HG02938 (cell line): ENCODE measurements at regions not wholly inside any gene's neighbourhood (a gene's known extent, or its start where the extent isn't known, plus 50 kb on each side); places are given as distances from the start of the nearest gene placed in this dataset.
"Not testable (repeated sequence)": the region's sequence is repeated elsewhere in the genome, so short reads cannot be mapped to it uniquely, and the experiment has no call there.

Source experiments
- ATAC-seq: cut with Tn5 transposase; IDR thresholded peaks from one replicate; pipeline ENCODE4 v1.9.1; 2021; ENCODE audit warnings: mild to moderate bottlenecking, moderate library complexity; ENCODE audit not compliant: unreplicated experiment

DNA sequence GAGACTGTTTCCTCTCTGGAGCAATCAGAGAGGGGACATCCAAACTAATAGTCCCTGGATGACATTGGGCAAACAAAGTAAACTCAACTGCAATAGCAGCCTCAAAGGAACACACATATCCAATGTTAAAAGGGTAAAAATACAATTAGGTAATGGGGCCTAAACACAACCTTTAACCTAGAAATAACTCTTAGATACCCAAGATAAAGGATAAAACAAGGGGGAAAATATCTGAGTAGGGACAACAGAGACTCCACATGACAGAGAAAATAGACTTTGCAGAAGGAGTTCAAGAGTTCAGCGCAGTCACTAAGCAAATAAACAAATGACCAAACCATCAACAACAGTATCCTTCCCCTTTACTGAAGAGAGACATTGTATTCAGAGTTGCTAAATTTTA lies 149.3 kb downstream of the FBXO4 start:
- no peak for ATAC-seq

DNA sequence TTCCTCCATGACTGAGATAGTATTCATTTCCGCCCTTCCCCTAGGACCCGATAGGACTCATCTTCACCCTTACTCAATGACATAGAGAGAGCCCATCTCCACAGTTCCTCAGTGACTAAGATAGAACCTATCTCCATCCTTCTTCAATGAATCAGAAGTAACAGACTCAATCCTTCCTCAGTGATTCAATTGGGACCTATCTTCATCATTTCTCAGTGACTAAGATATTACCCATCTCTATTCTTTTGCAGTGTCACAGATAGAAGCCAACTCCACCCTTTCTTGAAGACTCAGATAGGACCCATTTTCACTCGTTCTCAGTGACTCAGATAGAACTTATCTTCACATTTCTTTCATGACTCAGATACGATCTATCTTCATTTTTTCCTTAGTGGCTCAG lies 164.6 kb downstream of the FBXO4 start:
- no peak for ATAC-seq

DNA sequence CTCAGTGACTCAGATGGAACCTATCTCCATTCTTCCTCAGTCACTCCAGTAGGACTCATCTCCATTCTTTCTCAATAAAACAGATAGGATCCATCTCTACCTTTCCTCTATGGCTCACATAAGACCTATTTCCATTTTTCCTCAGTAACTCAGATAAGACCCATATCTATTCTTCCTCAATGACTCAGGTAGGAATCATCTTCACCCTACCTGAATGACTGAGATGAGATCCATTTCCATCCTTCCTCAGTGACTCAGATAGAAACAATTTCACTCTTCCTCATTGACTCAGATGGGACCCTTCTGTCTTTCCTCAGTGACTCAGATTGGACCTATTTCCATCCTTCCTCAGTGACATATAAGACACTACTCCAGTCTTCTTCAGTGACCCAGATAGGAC lies 165.1 kb downstream of the FBXO4 start:
- no peak for ATAC-seq

DNA sequence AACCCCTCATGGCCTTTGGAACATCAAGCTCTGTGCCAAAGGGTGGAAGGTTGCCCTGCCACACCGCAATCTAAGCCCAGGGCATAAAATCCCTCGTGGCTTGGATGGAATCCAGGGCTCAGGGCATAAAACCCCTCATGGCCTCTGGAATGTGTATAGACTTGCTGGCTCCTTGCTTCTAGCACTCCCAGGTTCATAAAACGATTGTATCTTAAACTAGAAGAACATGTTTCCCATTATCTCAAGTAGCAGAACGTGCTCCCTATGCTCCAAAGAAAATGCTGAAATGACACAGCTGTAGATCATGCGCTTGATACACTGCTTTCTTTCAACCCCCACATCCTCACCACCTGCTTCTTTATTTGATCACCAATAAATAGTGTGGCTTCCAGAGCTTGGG lies 174.8 kb downstream of the FBXO4 start:
- not testable (repeated sequence) for ATAC-seq

DNA sequence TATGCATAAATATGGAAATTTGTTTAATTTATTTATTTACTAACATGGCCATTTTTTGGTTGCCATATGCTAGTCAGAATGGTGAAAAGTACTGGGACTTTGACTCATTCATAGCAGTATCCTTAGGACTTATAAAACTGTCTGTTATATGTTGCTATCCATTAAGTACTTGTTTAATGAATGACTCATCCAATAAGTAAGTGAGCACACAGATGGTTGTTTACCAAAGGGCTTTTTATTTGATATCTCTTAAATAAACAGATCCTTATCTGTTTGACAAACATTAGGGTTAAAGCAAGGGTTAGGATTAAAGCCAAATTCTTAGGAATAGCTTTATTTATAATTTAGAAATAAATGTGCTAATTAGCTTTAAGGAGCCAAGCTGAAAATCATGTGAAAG lies 183.4 kb downstream of the FBXO4 start:
- ATAC-seq, result no peak

DNA sequence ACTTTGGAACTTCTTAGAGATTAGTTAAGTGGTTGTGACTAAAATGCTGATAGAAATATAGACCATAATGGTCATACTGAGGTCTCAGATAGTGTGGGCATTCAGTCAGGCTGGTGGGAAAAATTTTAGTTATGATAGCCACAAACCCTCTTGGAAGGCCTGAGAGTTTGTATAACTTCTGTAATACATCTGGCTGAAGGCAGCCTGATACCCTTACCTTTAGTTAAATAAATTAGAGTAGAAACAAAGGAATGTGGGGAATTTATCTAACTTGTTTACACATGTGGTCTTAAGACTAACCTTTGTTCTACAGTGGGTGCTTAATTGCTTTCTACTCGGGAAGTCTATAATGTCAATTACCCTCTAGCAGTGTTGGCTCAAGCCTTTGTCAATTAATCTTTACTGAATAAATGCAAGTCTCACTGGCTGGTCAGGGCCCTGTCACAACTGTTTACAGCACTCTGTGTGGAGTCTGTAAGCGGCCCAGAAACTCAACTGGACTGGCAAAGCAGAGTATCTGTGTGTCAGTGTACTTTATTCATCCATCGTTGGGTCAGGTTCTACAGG lies 184.0 kb downstream of the FBXO4 start:
- ATAC-seq, result no peak

DNA sequence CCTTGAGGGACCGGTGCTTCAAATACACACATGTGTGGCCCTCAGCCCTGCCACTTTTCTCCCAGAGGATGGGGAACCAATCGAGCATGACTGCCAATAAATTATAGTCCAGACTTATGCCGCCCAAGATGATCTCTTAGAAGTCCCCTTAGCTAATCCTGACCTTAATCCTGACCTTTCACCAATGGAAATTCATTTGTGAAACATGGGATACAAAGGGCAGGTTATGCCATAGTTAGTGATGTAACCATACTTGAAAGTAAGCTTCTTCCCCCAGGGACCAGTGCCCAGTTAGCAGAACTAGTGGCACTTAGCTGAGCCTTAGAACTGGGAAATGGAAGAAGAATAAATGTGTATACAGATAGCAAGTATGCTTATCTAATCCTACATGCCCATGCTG lies 190.6 kb downstream of the FBXO4 start:
- ATAC-seq, result not testable (repeated sequence)

DNA sequence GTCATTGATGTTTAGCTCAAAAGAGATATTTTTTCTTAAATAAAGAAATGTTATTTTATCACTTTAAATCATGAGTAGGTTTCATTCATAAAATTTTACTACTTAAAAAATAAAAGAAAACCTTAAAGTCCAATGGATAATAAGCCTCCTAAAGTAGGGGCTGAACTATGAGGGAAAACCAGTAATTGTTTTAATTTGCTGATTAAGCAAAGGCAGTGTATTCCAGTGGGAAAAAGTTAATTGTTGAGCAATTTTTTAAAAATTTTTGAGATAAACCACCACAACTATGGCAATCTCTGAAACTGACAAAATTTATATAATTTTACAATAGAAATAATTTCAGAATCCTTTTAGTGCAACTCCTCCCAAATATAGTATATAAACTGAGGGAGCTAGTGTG lies 195.0 kb downstream of the FBXO4 start:
- no peak for ATAC-seq

DNA sequence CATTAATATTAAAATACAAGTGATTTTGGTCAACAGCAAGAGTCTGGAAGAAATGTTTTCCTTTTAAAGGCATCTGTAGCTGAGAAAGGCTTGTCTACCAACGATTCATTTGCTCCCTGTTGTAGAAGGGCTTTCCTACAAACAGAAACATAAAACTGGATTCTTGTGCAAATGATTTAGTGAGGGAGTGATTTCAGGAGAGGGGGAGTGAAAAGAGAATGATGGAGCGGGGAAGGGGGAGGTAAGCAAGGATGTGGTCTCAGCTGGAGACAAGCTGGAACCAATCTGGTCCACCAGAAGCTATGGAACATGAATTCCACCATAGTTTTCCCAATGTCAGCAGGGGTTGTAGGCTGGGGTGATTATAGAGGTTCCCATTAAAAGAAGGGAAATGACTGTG lies 196.3 kb downstream of the FBXO4 start:
- ATAC-seq, result no peak

DNA sequence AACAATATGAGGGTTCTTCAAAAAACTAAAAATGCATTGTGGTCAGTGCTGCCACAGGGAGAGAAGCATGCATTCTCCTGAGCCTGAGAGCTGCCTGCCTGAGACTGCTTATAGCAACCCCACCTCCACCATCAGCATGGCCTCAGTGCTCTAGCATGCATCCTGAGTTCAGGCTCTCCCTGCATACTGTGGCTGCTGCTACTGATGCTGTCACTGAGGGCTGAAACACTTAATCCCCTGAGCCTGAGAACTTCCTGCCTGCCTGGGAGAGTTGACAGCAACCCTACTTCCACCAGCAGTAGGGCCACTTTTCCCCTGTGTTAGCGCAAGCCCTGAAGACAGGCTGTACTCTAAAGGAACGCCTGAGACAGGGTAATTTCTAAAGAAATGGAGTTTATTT lies 206.0 kb downstream of the FBXO4 start:
- no peak for ATAC-seq

DNA sequence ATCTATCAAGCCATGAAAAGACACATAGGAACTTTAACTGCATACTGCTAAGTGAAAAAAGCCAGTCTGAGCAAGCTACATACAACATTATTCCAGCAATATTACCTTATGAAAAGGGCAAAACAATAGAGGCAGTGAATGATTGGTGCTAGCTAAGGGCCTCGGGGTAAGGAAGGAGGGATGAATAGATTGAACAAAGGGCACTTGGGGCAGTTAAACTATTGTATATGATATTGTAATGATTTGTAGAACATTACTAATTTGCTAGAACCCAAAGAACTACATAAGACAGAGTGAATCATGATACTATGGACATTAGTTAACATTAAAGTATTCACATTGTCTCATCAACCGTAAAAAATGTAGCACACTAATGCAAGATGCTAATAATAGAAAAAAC lies 218.3 kb downstream of the FBXO4 start:
- ATAC-seq, result no peak

DNA sequence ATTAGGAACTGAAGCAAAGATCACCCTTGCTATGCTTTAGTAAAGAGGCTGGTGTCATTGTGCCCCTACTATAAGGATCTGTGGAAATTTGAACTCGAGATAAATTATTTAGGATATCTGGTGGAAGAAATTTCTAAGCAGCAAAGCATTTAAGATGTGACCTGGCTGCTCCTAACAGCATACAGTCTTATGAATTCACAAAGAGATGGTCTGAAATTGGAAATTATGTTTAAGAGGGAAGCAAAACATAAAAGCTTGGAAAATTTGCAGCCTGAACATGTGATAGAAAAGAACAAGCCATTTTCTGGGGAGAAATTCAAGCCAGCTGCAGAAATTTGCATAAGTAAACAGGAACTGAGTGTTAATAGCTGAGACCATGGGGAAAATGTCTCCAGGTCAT lies 223.7 kb downstream of the FBXO4 start:
- ATAC-seq, result no peak

DNA sequence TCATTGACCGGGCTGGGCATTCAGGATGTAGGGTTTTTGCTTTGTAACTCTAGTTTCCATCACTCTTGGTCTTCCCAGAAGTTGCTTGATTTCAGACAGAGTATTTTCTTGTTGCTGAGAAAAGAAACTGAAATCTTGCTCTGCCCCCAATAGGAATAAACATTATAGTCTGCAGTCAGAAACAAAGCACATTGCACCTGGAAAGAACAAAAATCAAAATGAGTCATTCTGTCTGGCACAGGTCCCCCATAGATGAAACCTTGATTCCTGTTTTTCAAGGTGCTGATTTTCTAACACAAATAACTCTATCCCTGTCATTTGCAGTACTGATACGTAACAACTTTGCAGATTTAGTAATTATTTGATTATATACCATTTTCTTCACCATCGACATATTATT lies 232.1 kb downstream of the FBXO4 start:
- ATAC-seq, result no peak

DNA sequence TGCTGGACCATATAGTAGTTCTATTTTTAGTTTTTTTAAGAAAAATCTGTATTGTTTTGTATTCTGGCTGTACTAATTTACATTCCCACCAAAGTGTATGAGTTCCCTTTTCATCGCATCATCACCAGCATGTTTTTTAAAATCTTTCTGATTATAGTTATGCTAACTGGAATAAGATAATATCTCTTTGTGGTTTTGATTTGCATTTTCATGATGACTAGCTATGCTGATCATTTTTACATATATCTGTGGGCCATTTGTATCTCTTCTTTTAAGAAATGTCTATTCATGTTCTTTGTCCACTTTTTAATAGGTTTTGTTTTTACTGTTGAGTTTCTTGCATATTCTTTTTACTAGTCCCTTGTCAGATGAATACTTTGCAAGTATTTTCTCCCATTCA lies 238.0 kb downstream of the FBXO4 start:
- no peak for ATAC-seq

DNA sequence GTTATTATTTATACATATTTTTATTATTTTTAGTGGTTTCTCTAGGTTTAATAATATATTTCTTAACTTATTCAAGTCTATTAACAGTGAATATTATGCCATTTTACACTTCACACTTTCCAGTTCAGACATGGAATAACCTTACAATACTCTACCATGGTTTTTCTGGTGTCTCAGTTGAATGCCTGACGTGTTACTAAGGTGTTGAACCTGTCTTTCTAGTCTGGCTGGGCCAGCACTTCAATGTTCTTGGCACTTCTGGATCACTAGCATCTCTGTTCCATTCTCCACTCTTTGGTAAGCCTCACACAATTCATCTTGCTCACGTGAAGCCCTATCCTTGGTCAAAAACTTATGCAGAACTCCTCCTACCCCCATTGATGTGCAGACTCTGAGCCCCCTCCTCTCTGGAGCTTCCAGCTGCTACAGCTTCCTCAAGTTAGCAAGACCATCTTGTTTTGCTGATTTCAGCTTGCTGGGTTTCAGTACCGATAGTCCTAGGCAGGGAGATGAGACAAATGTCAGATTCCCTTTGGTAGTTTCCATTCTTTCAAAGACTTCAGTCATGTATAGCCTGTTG lies 243.1 kb downstream of the FBXO4 start:
- ATAC-seq, result no peak

DNA sequence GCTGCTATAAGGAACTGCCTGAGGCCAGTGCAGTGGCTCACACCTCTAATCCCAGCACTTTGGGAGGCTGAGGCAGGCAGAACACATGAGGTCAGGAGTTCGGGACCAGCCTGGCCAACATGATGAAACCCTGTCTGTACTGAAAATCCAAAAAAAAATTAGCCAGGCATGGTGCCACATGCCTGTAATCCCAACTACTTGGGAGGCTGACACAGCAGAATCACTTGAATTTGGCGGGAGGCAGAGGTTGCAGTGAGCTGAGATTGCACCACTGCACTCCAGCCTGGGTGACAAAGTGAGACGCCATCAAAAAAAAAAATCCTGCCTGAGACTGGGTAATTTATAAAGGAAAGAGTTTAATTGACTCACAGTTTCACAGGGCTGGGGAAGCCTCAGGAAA lies 247.1 kb upstream of the GHR start:
- not testable (repeated sequence) for ATAC-seq

DNA sequence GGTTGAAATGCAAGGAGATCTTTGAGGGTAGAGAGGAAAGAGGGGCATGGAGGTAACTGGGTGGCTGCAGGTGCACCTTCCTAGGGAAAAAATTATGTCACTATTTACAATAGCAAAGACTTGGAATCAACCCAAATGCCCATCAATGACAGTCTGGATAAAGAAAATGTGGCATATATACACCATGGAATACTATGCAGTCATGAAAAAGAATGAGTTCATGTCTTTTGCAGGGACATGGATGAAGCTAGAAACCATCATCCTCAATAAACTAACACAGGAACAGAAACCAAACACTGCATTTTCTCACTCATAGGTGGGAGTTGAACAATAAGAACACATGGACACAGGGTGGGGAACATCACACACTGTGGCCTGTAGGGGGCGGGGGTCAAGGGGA lies 243.4 kb upstream of the GHR start:
- not testable (repeated sequence) for ATAC-seq

DNA sequence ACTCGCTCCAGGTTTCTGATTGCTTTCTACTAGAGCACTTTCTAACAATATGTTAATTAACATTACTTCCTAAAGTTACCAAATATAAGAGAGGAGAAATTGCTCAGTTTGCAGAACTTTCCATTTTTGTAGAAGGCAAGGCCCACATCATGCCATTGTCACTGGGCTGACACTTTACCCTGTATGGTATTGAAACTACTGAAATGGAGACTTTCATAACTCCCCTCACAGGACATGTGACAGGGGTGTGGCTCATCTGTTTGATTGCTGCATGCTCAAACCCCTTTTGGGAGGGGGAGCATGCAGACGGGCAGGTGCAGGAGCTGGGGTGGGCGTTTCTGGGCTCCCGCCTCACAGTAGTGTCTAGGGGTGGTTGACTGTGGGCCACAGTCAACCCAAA lies 206.3 kb upstream of the GHR start:
- no peak for ATAC-seq

DNA sequence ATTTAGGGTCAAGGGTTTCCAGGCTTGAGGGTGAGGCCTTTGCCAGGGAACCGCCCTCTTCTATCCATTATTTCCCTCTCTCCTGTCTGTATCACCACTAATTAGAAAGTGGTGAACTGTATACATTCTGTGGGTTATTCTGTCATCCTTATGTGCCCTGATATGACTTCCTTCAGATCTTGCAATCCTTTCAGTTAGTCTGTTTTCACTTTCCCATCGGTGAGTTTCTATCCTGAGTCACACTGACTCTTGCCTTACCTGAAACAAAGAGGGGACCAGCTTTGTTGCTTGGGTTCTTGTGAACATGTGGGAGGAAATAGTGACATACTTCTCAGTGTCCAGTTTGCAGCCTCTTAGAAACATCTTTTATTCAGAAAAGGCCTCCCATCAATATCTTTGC lies 205.4 kb upstream of the GHR start:
- no peak for ATAC-seq

DNA sequence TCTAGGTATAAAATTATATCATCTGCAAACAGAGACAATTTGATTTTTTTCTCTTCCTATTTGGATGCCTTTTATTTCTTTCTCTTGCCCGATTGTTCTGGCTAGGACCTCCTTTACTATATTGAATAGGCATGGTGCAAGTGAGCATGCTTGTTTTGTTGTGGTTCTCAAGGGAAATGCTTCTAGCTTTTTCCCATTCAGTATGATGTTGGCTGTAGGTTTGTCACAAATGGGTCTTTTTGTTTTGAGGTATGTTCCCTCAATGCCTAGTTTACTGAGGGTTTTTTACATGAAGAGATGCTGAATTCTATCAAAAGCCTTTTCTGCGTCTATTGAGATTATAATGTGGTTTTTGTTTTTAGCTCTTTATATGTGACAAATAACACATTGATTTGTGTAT lies 198.2 kb upstream of the GHR start:
- ATAC-seq, result no peak

DNA sequence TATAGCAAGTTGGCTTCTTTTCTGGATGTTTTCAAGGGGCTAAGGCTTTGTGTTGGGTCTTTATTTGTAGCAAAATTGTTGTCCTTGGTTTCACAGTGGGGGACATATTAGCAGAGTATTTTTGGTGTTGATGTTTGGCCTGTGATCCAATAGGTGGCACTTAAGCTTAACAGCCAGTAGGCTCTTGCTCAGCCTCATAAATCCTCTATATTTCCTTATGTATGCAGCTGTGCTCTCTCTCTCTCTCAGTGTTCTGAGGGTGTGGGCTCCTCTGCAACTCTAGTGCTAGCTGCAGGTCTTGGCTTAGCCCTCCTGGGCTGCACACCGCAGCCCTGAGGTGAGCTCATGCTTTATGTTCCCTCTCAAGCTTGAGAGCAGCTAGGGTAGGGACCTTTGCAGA lies 195.0 kb upstream of the GHR start:
- no peak for ATAC-seq

DNA sequence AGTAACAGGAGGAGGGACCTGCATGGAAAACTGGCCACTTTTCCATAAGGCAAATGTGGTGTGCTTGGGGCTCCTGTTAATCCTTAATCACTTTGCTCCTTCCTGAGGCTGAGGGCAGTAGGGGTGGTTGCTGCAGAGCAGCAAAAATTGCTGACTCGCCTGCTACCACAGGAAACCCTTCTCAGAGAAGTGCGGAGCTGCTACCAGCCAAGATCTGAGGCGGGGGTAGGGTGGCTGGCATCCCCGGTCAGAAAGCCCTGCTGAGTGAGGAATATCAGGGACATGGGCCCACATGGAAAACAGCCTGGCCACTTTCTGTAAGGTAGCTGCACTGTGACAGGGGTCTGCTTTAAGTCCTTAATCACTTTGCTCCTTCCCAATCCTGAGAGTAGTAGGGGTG lies 192.4 kb upstream of the GHR start:
- ATAC-seq, result no peak

DNA sequence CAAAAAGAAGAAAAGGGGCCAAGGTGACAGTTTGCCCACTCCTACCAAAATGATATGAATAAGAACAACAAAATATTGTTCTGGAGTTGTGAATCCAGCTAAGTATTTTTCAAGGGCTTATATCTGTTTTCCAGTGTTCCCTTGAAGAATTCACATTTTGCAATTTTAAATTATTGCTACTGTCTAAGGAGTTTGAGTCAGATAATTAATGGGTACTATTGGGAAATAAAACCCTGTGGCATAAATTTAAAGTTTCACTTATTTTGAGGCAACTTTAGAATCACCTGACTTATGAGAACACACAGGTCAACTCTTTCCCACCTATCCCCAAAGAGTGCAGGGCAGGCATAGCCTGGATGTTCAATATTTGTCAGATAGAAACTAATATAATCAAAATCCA lies 188.0 kb upstream of the GHR start:
- ATAC-seq, result no peak
